KOPT-K1 (cell line): ENCODE measurements at regions not wholly inside any gene's neighbourhood (a gene's known extent, or its start where the extent isn't known, plus 50 kb on each side); places are given as distances from the start of the nearest gene placed in this dataset.

Experiments used
- H3K27ac ChIP-seq: fragments of 200-600 bp; sonication (generic); 2 replicates; pipeline ENCODE4 v1.5.1; 2016; ENCODE audit warnings: antibody characterized with exemption, mild to moderate bottlenecking, low read depth, low read length; ENCODE audit not compliant: poor library complexity, severe bottlenecking
- H3K36me3 ChIP-seq: fragments of 200-600 bp; sonication (generic); 2 replicates; pipeline ENCODE4 v1.5.1; 2017; ENCODE audit warnings: antibody characterized with exemption, mild to moderate bottlenecking, low read length, moderate library complexity; ENCODE audit not compliant: insufficient read depth
- H3K9me3 ChIP-seq: fragments of 200-600 bp; sonication (generic); 2 replicates; pipeline ENCODE4 v1.5.1; 2017; ENCODE audit warnings: antibody characterized with exemption, low read length, mild to moderate bottlenecking; ENCODE audit not compliant: insufficient read depth, poor library complexity, severe bottlenecking

- Histone ChIP-seq H3K9me3 (peaks cover 6% of the 10 kb centered on the region), H3K27ac (no peak overlapping the region)
These were observed 684.7 kb downstream of the TBC1D22A start for GRCh38 chr22:47446821-47447810.

DNA sequence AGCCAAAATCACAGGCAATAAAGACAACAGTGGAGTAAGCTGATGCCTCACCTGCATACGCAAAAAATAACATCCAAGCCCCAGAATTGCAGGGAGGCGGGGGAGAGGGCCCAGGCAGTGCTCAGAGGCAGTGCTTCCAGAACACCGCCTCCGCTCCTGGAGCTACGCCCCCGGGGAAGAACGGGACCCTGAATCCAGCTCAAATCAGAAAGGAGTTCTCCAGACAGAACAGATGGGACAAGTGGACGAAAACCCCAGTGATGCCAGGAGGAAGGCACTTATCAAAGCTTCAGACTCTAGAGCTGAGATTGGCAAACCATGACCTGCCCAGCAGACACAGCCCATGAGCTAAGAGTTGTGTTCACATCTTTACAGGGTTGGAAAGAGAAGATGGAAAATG lies 683.9 kb downstream of the TBC1D22A start:
- H3K9me3 ChIP-seq, result peaks cover 6% of the 10 kb centered on the region
- no peaks in the 10 kb centered on the region for H3K36me3 ChIP-seq
- no peak overlapping the region for H3K27ac ChIP-seq

More at GRCh38 chr22:47446821-47447810, 684.7 kb downstream of the TBC1D22A start:
- no peaks in the 10 kb centered on the region for H3K36me3 ChIP-seq

GRCh38 chr22:47445716-47446290 lies 683.4 kb downstream of the TBC1D22A start:
- H3K36me3 ChIP-seq, result no peaks in the 10 kb centered on the region
- no peak overlapping the region for H3K27ac ChIP-seq
- H3K9me3 ChIP-seq, result peaks cover 6% of the 10 kb centered on the region

- Histone ChIP-seq H3K36me3 (no peaks in the 10 kb centered on the region), H3K27ac (no peak overlapping the region), H3K9me3 (peaks cover 6% of the 10 kb centered on the region)
These were observed 682.8 kb downstream of the TBC1D22A start for GRCh38 chr22:47445212-47445611.

DNA sequence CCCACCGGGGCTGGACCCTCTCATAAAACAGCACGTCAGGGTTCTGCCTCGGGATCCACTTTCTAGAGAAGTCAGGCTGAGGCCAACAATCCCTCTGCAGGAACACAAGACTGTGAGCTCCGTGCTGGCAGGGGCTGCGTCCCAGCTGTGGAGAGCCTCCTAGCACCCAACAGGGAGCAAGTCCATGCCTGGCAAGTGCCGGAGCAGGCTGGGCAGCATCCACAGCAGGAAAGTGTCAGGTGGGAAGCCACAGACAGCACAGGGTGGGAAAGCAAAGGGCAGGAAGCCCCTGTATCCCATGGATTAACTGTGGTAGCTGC lies 682.3 kb downstream of the TBC1D22A start:
- peaks cover 7% of the 10 kb centered on the region for H3K9me3 ChIP-seq
- H3K27ac ChIP-seq, result no peak overlapping the region
- no peaks in the 10 kb centered on the region for H3K36me3 ChIP-seq

GRCh38 chr22:47443836-47444745 lies 681.6 kb downstream of the TBC1D22A start:
- Histone ChIP-seq H3K36me3 (no peaks in the 10 kb centered on the region), H3K27ac (no peak overlapping the region), H3K9me3 (peaks cover 9% of the 10 kb centered on the region)

GRCh38 chr22:47442821-47443220 lies 680.4 kb downstream of the TBC1D22A start:
- Histone ChIP-seq H3K27ac (no peak overlapping the region), H3K36me3 (no peaks in the 10 kb centered on the region), H3K9me3 (peaks cover 9% of the 10 kb centered on the region)

- Histone ChIP-seq H3K27ac (no peak overlapping the region), H3K9me3 (peaks cover 9% of the 10 kb centered on the region)
These were observed 677.3 kb downstream of the TBC1D22A start for GRCh38 chr22:47439643-47440265.

DNA sequence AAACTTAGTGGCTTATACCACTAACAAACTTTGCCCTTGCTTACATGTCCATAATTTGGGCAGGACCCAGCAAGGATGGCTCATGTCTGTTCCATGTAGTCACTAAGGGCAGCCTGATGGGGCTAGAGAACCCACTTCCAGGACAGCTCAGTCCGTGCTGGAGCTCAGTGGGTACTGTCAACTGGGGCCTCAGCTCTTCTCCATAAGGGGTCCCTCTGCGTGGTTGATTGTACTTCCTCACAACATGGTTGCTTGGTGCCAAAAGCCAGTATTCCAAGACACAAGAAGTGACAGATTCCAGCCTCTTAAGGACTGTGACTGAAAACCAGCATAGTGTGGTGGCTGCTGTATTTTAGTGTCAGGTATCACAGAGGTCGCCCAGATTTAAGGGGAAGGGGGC lies 675.2 kb downstream of the TBC1D22A start:
- no peak overlapping the region for H3K27ac ChIP-seq
- peaks cover 6% of the 10 kb centered on the region for H3K9me3 ChIP-seq
- no peaks in the 10 kb centered on the region for H3K36me3 ChIP-seq

More at GRCh38 chr22:47439643-47440265, 677.3 kb downstream of the TBC1D22A start:
- no peaks in the 10 kb centered on the region for H3K36me3 ChIP-seq

- no peaks in the 10 kb centered on the region for H3K36me3 ChIP-seq
These were observed 674.7 kb downstream of the TBC1D22A start for GRCh38 chr22:47437110-47437509.

DNA sequence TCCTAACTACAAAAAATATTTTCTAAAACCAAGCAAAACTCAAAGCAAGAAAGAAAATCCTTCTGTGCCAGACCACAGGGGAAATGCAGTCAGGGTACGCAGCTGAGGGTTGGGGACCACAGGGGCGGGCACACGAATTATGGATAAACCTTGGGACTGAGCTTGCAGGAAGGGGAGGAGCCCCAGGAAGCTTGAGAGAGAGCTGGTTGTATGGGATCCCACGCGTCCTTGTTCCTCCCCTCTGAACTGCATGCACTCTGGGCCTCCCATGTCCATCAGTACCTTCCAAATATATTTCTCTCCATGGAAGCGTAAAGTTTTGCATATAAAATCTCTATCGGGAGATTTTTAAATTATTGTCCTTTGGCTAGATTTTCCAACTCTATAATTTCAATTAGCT lies 673.4 kb downstream of the TBC1D22A start:
- H3K36me3 ChIP-seq, result no peaks in the 10 kb centered on the region
- no peak overlapping the region for H3K27ac ChIP-seq
- H3K9me3 ChIP-seq, result peaks cover 3% of the 10 kb centered on the region

More at GRCh38 chr22:47437110-47437509, 674.7 kb downstream of the TBC1D22A start:
- Histone ChIP-seq H3K9me3 (peaks cover 3% of the 10 kb centered on the region), H3K27ac (no peak overlapping the region)

- Histone ChIP-seq H3K9me3 (peaks cover 3% of the 10 kb centered on the region), H3K27ac (no peak overlapping the region), H3K36me3 (no peaks in the 10 kb centered on the region)
These were observed 672.7 kb downstream of the TBC1D22A start for GRCh38 chr22:47435204-47435487.

- no peaks in the 10 kb centered on the region for H3K36me3 ChIP-seq
- peaks cover 1% of the 10 kb centered on the region for H3K9me3 ChIP-seq
- no peak overlapping the region for H3K27ac ChIP-seq
These were observed 672.1 kb downstream of the TBC1D22A start for GRCh38 chr22:47434336-47435203.

GRCh38 chr22:47433627-47434026 lies 671.2 kb downstream of the TBC1D22A start:
- Histone ChIP-seq H3K36me3 (no peaks in the 10 kb centered on the region), H3K27ac (no peak overlapping the region), H3K9me3 (no peaks in the 10 kb centered on the region)
